NT2/D1 (cell line): ENCODE measurements at regions not wholly inside any gene's neighbourhood (a gene's known extent, or its start where the extent isn't known, plus 50 kb on each side); places are given as distances from the start of the nearest gene placed in this dataset.

ENCODE experiments used
- SUZ12 ChIP-seq: IDR thresholded peaks from 2 replicates; pipeline ENCODE4 v1.6.1; 2011; ENCODE audit not compliant: insufficient read length, insufficient read depth; ENCODE audit errors: extremely low read depth
- YY1 ChIP-seq: IDR thresholded peaks from 2 replicates; pipeline ENCODE4 v1.6.1; 2011; ENCODE audit not compliant: insufficient read length, insufficient read depth
- ZNF274 ChIP-seq: IDR thresholded peaks from 2 replicates; pipeline ENCODE4 v1.6.1; 2011; ENCODE audit warnings: mild to moderate bottlenecking, low read depth, low read length

DNA sequence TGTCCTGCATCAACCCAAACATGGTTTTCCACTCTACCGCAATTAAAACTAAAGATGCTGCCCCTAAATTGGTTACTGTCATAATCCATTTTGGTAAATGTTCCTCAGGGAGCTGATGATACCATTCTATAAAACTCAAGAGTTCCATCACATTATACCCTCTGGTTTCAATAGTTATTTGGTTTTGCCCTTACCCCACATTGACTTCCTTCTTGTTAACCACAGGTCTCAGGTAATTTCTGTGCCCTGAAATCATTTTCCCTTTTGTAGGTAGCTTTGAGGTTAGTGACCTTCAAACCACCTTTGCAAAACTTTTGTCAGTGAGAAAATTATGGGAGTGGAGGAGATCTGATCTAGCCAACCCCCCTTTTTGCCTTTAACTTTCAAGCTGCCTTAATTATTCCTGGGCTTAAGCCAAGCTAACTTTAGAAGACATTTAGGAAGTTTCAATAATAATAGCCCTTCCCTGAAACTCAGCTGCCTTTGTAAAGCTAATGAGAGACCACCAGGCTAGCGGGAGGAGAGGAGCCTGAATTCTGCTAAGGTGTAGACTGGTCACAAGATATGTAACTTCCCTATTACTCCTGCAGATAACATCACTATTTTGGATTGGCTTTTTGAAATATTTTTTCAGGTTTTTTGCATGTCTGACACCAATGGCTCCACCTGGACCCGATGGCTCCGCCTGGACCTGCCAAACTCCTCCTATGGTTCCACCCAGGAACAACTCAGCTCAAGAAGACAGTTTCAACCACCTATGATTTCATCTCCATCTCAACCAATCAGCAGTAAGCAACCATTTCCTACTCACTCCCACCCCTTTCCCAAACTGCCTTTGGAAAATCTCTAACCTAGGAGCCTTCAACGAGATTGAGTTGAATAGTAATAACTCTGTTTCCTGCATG is 224.9 kb downstream of the HS3ST3B1 start:
- TF ChIP-seq SUZ12 = no peak
- no peak for TF ChIP-seq ZNF274
- TF ChIP-seq YY1 = no peak
